ENCODE measurements at regions not wholly inside any gene's neighbourhood (a gene's known extent, or its start where the extent isn't known, plus 50 kb on each side); places are given as distances from the start of the nearest gene placed in this dataset.

- Histone ChIP-seq H3K4me3 (ENCODE audit: low read depth, low read length) (no peak overlapping the region), H3K9me3 (no peaks in the 10 kb centered on the region), H3K36me3 (no peaks in the 10 kb centered on the region), H3K4me1 (0 out of 2 replicates have a peak, but pooled peaks cover 3% of the 10 kb centered on the region), H3K27me3 (no peaks in the 10 kb centered on the region)
- no peak for DNase-seq
- no peak for TF ChIP-seq CTCF (IDR thresholded peaks at IDR 0.05; ENCODE audit: low read depth, low read length)
Observed at GRCh38 chr3:148332509-148332908, 365.2 kb upstream of the AGTR1 start.

- Histone ChIP-seq H3K4me1 (0 out of 2 replicates have a peak, but pooled peaks cover 3% of the 10 kb centered on the region), H3K4me3 (ENCODE audit: low read depth, low read length) (no peak overlapping the region), H3K9me3 (no peaks in the 10 kb centered on the region), H3K27me3 (no peaks in the 10 kb centered on the region), H3K36me3 (no peaks in the 10 kb centered on the region)
- TF ChIP-seq CTCF (IDR thresholded peaks at IDR 0.05; ENCODE audit: low read depth, low read length) = no peak
- DNase-seq = no peak
Observed at GRCh38 chr3:148333091-148333490, 364.6 kb upstream of the AGTR1 start.

GRCh38 chr3:148335612-148336011 is 362.1 kb upstream of the AGTR1 start:
- DNase-seq = no peak
- TF ChIP-seq CTCF (IDR thresholded peaks at IDR 0.05; ENCODE audit: low read depth, low read length) = no peak

GRCh38 chr3:148343416-148343815 is 354.3 kb upstream of the AGTR1 start:
- Histone ChIP-seq H3K36me3 (no peaks in the 10 kb centered on the region), H3K27me3 (no peaks in the 10 kb centered on the region), H3K9me3 (no peaks in the 10 kb centered on the region; the same call in 1 of the 2 replicates), H3K4me1 (no peaks in the 10 kb centered on the region), H3K4me3 (ENCODE audit: low read depth, low read length) (no peak overlapping the region)
- no peak for TF ChIP-seq CTCF (IDR thresholded peaks at IDR 0.05; ENCODE audit: low read depth, low read length)
- DNase-seq = no peak

More at GRCh38 chr3:148335612-148336011, 362.1 kb upstream of the AGTR1 start:
- no peaks in the 10 kb centered on the region for H3K36me3 ChIP-seq
- no peaks in the 10 kb centered on the region for H3K27me3 ChIP-seq
- no peak overlapping the region for H3K4me3 ChIP-seq (ENCODE audit: low read depth, low read length)
- no peaks in the 10 kb centered on the region for H3K9me3 ChIP-seq
- no peaks in the 10 kb centered on the region for H3K4me1 ChIP-seq

- Histone ChIP-seq H3K4me1 (no peaks in the 10 kb centered on the region), H3K27me3 (no peaks in the 10 kb centered on the region), H3K9me3 (no peaks in the 10 kb centered on the region; the same call in 1 of the 2 replicates), H3K4me3 (ENCODE audit: low read depth, low read length) (no peak overlapping the region), H3K36me3 (no peaks in the 10 kb centered on the region)
- no peak for DNase-seq
- no peak for TF ChIP-seq CTCF (IDR thresholded peaks at IDR 0.05; ENCODE audit: low read depth, low read length)
Observed at GRCh38 chr3:148344521-148344920, 353.2 kb upstream of the AGTR1 start.

- no peak for TF ChIP-seq CTCF (IDR thresholded peaks at IDR 0.05; ENCODE audit: low read depth, low read length)
Observed at GRCh38 chr3:148360051-148360450, 337.7 kb upstream of the AGTR1 start.

More at GRCh38 chr3:148360051-148360450, 337.7 kb upstream of the AGTR1 start:
- DNase-seq = no peak
- Histone ChIP-seq H3K36me3 (no peaks in the 10 kb centered on the region), H3K4me3 (ENCODE audit: low read depth, low read length) (no peak overlapping the region), H3K4me1 (no peaks in the 10 kb centered on the region), H3K9me3 (no peaks in the 10 kb centered on the region), H3K27me3 (no peaks in the 10 kb centered on the region)
